Right ventricle myocardium superior (tissue), 1 donor: ENCODE measurements at regions not wholly inside any gene's neighbourhood (a gene's known extent, or its start where the extent isn't known, plus 50 kb on each side); places are given as distances from the start of the nearest gene placed in this dataset.
"Not testable (repeated sequence)": the region's sequence is repeated elsewhere in the genome, so short reads cannot be mapped to it uniquely, and the experiment has no call there.

Source experiments
- ATAC-seq: fragments of 200-7000 bp; cut with Tn5 transposase; one replicate; pipeline ENCODE4 v1.9.1; 2020; ENCODE audit warnings: mild to moderate bottlenecking; ENCODE audit not compliant: poor library complexity
- DNase-seq: peaks from one replicate; pipeline ENCODE4 v3.0.0-alpha.2; 2020
- intact Hi-C: fragments of 100-400 bp; cut with DNase I; formaldehyde crosslinking; loops from one replicate; pipeline ENCODE4 v1.11.2; 2022
- donor health status: DM: no; HTN: yes; CAD: no; lungs with severe emphysema.

GRCh38 chrX:95907081-95907480, 777.6 kb upstream of the DIAPH2 start:
- ATAC-seq, result no peak
- no peak for DNase-seq
- intact Hi-C loops, result no loop called here

- DNase-seq (no peak), ATAC-seq (no peak)
- intact Hi-C loops, result no loop called here
These were observed 773.6 kb upstream of the DIAPH2 start for GRCh38 chrX:95911062-95911461.

DNA sequence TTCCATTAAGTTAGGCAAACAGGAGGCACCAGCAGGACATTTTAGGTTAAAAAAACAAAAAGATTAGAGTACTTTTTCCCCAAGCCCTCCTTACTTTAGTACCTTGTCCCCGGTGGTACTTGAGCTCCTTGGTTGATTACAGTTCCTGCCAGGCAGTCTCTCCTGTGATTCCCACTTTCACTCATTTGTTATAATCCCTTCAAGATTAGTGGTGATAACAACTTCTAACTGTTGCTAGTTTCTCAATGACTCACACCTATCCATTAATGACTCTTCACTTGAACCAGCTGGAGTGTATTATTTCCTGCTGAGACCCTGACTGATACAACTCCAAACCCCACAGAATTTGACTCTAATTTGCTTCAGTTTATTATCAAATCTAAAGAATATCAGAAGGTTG, 765.0 kb upstream of the DIAPH2 start:
- DNase-seq (no peak), ATAC-seq (no peak)
- intact Hi-C loops, result no loop called here

DNA sequence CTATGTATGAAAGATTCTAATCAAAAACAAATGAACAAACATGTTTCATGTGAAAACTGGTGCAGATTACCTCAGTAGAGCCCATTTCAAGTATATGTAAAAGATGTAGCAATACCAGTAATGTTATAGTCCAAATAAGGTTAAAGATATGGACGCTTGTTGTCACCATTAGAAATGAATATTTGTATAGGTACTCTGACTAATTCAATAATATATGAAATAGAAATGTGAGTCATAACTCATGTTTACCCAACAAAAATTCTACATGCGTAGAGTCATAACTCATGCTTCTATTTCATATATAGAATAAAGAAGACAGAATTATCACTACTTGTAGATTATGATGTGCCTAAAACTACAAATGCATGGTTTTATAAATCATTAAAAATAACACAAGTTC, 739.1 kb upstream of the DIAPH2 start:
- ATAC-seq, result no peak
- intact Hi-C loops, result no loop called here
- no peak for DNase-seq

DNA sequence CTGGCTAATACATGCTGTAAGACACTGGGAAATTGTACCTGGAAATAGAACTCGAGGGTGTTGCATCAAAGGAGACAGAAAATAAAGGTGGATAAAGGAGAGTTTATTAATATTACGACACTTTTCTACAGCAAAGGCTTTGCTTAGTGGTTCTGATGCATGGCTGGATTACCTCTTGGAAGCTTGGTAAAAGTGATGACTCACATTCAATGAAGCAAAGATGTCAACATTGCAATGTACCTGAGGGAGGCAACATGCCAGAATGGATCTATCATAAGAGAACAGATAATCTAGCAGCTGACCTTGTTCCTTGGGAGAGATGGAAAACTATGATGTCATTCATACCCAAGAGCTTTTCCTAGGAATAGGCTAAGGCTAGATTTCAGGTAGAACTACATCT, 735.1 kb upstream of the DIAPH2 start:
- ATAC-seq, result no peak
- intact Hi-C loops, result no loop called here

DNA sequence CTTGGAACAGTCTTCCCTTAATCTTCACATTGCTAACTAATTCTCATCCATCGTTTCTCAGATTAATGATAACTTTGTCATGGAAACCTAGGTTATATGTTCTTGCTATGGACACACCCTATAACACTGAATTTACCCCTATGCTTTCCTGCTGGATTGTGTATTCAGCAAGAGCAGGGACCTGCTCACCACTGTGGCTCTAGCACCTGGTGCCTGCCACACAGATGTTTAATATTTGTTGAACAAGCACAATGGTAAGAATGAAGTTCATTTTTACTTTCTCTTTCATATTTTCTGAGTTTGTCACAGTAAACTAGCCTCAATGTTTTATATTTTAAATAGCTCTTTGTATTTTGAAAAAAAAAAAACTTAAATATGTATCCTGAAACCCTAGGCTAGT, 734.0 kb upstream of the DIAPH2 start:
- DNase-seq, result no peak
- intact Hi-C loops, result no loop called here
- ATAC-seq, result no peak

More for the DNA sequence above, 735.1 kb upstream of the DIAPH2 start:
- no peak for DNase-seq

GRCh38 chrX:95953564-95953963, 731.1 kb upstream of the DIAPH2 start:
- DNase-seq (no peak), ATAC-seq (no peak)
- intact Hi-C loops, result no loop called here

DNA sequence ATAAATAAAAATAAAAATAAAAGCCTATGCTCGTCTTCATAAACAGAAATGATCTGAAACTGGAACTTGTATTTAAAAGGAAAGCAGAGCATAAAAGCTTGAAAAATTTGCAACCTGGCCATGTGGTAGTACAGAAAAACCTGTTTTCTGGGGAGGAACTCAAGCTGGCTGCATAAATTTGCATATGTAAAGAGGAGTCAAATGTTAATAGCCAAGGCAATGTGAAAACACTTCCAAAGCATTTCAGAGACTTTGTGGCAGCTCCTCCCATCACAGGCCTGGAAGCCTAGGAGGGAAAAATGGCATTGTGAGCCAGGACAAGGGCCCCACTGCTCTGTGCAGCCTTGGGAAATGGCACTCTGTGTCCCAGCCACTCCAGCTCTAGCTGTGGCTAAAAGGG, 727.9 kb upstream of the DIAPH2 start:
- no peak for DNase-seq
- intact Hi-C loops, result no loop called here
- no peak for ATAC-seq

DNA sequence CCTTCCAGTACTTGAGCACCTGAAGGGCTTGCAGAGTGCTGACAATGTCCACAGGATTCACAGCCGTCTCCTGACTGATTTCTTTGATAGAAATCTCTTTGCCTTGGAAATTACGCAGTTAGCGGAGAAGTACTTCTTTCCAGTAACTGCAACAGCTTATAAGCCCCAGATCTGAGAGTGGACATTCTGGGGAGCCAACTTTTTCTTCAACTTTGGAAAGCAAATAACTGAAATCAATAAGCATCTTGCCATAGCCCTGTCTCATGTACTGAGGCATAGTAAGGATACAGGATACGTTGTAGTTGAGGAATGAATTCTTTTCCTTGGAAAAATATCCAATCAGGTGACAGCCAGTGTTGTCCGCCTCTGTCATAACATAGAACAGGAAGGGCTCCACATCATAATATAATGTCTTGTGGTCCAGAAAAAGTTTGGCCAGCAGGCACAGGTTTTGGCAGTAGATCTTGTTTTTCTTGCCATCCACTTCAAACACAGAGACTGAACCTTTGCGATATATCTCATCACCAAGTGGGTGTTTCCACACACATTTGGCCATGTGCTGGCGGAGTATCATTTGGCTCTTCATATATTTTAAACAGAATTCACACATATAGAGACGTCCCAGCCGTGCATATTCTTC, 711.1 kb upstream of the DIAPH2 start:
- ATAC-seq, intact Hi-C loops, DNase-seq: not testable (repeated sequence)

DNA sequence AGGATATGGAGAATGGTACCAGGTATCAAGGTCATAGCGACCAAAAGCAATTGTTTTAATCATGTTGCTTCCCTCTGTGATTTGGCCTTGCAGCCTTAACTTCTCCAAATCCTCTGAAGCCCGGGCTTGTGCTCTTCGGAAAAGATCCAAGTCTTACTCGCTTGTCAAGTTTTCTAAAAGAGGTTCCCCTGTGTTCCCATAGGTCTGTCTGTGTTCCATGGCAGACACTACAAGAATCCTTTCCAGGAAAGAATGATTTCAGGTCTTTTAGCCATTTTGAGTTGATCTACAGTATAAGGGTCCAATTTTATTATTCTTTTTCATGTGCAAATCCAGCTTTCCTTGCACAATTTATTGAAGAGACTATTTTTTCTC, 710.6 kb upstream of the DIAPH2 start:
- ATAC-seq, result no peak
- intact Hi-C loops, result no loop called here
- no peak for DNase-seq

GRCh38 chrX:95974890-95975289, 709.8 kb upstream of the DIAPH2 start:
- intact Hi-C loops, result no loop called here
- ATAC-seq (no peak), DNase-seq (no peak)

- intact Hi-C loops, result no loop called here
- ATAC-seq, result no peak
These were observed 689.1 kb upstream of the DIAPH2 start for GRCh38 chrX:95995583-95995982.

DNA sequence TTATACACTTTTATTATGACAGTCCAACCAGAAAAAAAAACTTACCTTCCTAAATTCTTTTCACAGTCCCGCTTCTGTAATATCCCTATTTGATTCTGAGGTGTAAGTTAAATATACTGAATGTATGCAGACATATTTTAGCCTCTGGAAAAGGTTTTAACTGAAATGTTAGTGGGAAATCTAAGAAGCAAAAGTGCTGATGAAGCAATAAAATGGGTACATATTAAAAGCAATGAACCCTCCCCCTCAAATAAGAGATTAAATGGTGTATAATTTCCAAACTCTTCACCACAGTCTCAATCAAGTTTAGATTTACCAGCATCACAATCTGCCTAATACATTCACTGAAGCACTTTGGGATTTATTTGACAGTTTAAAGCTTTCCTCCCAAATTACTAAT, 688.3 kb upstream of the DIAPH2 start:
- ATAC-seq (no peak), DNase-seq (no peak)
- intact Hi-C loops, result no loop called here

More at GRCh38 chrX:95995583-95995982, 689.1 kb upstream of the DIAPH2 start:
- no peak for DNase-seq

GRCh38 chrX:96002431-96002830, 682.2 kb upstream of the DIAPH2 start:
- intact Hi-C loops, result no loop called here
- ATAC-seq, result peak; percentile 34
- no peak for DNase-seq

DNA sequence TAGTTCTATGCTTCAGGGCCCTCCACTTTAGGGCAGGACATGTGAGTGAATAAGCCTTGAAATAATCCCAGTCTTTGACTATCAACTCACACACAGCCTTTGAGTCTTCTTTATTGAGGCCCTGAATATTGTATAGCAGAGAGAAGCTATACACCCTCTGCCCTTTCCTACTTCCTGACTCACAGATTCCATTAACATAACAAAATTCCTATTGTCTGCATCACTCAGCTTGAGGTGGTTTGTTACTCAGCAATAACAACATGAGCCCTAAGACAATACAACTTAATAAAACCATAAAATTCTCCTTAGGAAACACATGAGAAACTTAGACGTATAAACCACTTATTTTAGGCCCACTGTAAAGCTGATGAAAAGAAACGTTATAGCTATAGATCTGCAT, 680.3 kb upstream of the DIAPH2 start:
- ATAC-seq (no peak), DNase-seq (no peak)
- intact Hi-C loops, result no loop called here

- no peak for ATAC-seq
- intact Hi-C loops, result no loop called here
These were observed 678.4 kb upstream of the DIAPH2 start for GRCh38 chrX:96006281-96006680.

GRCh38 chrX:96027407-96027806, 657.2 kb upstream of the DIAPH2 start:
- ATAC-seq (peak; percentile 78), DNase-seq (no peak)
- intact Hi-C loops, result no loop called here

More at GRCh38 chrX:96006281-96006680, 678.4 kb upstream of the DIAPH2 start:
- DNase-seq, result no peak

DNA sequence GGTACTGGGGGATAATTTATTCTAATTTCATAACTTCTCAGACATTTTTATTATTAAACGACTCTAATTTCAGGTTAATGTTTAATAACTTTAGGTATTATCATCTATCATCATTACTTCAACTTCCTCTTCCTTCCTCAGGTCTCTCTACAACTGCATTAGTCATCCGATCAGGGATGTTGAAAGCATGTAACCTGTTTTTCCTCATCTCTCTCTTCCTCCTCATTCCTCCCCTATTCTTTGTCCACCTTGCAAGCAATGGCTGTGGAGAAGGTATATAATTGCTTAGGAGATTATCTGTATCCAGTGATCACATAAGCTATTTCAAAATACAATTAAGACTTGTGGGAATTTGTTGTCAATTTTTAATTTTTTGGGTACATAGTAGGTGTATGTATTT, 632.6 kb upstream of the DIAPH2 start:
- intact Hi-C loops, result no loop called here
- DNase-seq (no peak), ATAC-seq (no peak)

DNA sequence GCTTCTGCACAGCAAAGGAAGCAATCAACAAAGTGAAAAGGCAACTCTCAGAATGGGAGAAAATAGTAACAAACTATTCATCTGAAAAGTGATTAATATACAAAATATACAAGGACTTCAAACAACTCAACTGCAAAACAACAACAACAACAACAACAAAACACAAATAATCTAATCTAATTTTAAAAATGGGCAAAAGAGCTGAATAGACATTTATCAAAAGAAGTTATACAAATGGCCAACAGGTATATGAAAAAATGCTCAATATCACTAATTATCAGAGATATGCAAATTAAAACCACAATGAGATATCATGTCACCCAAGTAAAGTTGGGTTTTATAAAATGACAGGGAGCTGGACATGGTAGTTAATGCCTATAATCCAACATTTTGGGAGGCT, 602.8 kb upstream of the DIAPH2 start:
- DNase-seq, result no peak
- ATAC-seq, result no peak
- intact Hi-C loops, result no loop called here

DNA sequence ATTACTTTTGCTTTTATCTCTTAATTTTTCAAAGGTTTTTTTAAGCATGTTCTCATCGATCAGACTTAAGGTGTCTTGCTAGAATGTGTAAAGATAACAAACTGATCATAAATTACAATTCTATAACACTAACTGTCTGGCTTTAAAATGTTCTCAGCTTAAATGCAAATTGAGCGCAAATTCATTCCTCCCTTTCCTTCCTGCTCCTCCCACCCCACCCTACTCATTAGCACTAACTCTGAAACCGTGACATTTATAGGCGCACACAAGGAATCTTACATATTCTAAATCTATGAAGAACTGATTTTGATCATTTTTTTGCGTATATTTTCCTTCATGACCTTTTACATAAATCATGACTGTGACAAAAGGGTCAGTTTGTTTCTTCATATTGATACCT, 590.0 kb upstream of the DIAPH2 start:
- DNase-seq, result no peak
- intact Hi-C loops, result no loop called here
- no peak for ATAC-seq

DNA sequence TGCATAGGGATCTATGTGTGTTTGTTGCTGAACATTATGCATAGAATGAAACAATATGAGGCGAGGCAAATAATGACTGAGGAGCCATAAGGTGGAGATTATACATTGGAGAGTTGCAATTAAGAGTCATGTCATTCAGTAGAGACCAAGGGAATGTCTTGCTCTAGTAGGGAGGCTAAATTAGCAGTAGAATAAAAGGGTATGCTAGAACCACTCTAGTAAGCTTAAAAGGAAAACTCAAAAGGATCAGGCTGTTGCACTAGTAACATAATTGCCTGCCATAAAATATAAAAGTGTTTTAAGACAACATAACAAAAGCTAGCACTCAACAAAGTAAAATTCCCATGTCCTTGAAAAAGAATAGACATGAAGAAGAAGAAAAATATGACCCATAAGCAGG, 586.2 kb upstream of the DIAPH2 start:
- DNase-seq, result no peak

More for the DNA sequence above, 586.2 kb upstream of the DIAPH2 start:
- no peak for ATAC-seq
- intact Hi-C loops, result no loop called here
